ENCODE measurements at regions not wholly inside any gene's neighbourhood (a gene's known extent, or its start where the extent isn't known, plus 50 kb on each side); places are given as distances from the start of the nearest gene placed in this dataset.
"Not testable (repeated sequence)": the region's sequence is repeated elsewhere in the genome, so short reads cannot be mapped to it uniquely, and the experiment has no call there.

DNA sequence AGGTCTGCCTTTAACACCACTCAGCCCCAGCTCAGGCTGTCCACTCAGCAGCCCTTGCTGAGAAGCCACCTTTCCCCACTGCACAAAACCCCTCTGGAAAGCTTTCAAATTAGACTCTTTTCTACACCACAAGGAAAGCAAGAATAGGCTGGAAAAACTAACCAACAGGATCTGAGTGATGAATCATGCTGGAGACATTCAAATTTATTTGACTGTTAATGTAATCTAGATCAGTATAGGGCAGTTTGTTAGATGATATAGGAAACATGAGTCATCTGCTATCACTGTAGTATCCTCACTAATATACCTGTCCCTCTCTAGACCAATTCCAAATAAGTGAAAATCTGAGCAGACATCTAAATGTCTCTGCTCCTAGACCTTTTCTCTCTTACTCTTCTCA, 127.8 kb upstream of the PAM start:
- TF ChIP-seq CTCF (IDR thresholded peaks at IDR 0.05; ENCODE audit: low read depth, low read length) = no peak
- H3K4me3 ChIP-seq (ENCODE audit: low read depth, low read length) = no peak overlapping the region

- TF ChIP-seq CTCF (IDR thresholded peaks at IDR 0.05; ENCODE audit: low read depth, low read length) = no peak
- no peak overlapping the region for H3K4me3 ChIP-seq (ENCODE audit: low read depth, low read length)
Observed at GRCh38 chr5:102628441-102629175, 126.5 kb upstream of the PAM start.

GRCh38 chr5:102629827-102630605, 125.1 kb upstream of the PAM start:
- H3K4me3 ChIP-seq (ENCODE audit: low read depth, low read length) = no peak overlapping the region
- no peak for TF ChIP-seq CTCF (IDR thresholded peaks at IDR 0.05; ENCODE audit: low read depth, low read length)

- not testable (repeated sequence) for H3K4me3 ChIP-seq (ENCODE audit: low read depth, low read length)
Observed at GRCh38 chr5:102635399-102635798, 119.7 kb upstream of the PAM start.

- H3K4me3 ChIP-seq (ENCODE audit: low read depth, low read length) = no peak overlapping the region
- TF ChIP-seq CTCF (IDR thresholded peaks at IDR 0.05; ENCODE audit: low read depth, low read length) = no peak
Observed at GRCh38 chr5:102638316-102638715, 116.8 kb upstream of the PAM start.

- no peak overlapping the region for H3K4me3 ChIP-seq (ENCODE audit: low read depth, low read length)
- no peak for TF ChIP-seq CTCF (IDR thresholded peaks at IDR 0.05; ENCODE audit: low read depth, low read length)
Observed at GRCh38 chr5:102638912-102639652, 116.0 kb upstream of the PAM start.

- H3K4me3 ChIP-seq (ENCODE audit: low read depth, low read length) = no peak overlapping the region
- TF ChIP-seq CTCF (IDR thresholded peaks at IDR 0.05; ENCODE audit: low read depth, low read length) = no peak
Observed at GRCh38 chr5:102649731-102650130, 105.4 kb upstream of the PAM start.
